Activated naive CD4-positive, alpha-beta T cell treated with anti-CD3 and anti-CD28 coated beads for 36 hours (primary cell): ENCODE measurements at regions not wholly inside any gene's neighbourhood (a gene's known extent, or its start where the extent isn't known, plus 50 kb on each side); places are given as distances from the start of the nearest gene placed in this dataset.

ENCODE experiments used
- CTCF ChIA-PET: fragments of 350-600 bp; sonication (Branson Sonifier 250); formaldehyde crosslinking; loops from one replicate; lab custom pipeline; 2021; ENCODE audit warnings: antibody characterized with exemption; lab: Charles Lee
- DNase-seq: peaks from one replicate; pipeline ENCODE4 v3.0.0-alpha.2; 2020
- H3K27ac Mint-ChIP-seq: one replicate; pipeline ENCODE4 v1.8.0; 2021; ENCODE audit warnings: mild to moderate bottlenecking, mixed read lengths
- H3K27me3 Mint-ChIP-seq: one replicate; pipeline ENCODE4 v1.8.0; 2021; ENCODE audit warnings: low read depth, mixed read lengths
- H3K36me3 Mint-ChIP-seq: one replicate; pipeline ENCODE4 v1.8.0; 2021; ENCODE audit warnings: low read depth, mixed read lengths
- H3K4me1 Mint-ChIP-seq: one replicate; pipeline ENCODE4 v1.8.0; 2021; ENCODE audit warnings: low read depth, mixed read lengths
- H3K4me3 Mint-ChIP-seq: one replicate; pipeline ENCODE4 v1.8.0; 2021; ENCODE audit warnings: mild to moderate bottlenecking, moderate library complexity, mixed read lengths
- H3K9me3 Mint-ChIP-seq: one replicate; pipeline ENCODE4 v1.8.0; 2021; ENCODE audit warnings: mixed read lengths
- intact Hi-C: fragments of 100-400 bp; cut with micrococcal nuclease; formaldehyde crosslinking; loops from one replicate; pipeline ENCODE4 v1.15.1; 2023

DNA sequence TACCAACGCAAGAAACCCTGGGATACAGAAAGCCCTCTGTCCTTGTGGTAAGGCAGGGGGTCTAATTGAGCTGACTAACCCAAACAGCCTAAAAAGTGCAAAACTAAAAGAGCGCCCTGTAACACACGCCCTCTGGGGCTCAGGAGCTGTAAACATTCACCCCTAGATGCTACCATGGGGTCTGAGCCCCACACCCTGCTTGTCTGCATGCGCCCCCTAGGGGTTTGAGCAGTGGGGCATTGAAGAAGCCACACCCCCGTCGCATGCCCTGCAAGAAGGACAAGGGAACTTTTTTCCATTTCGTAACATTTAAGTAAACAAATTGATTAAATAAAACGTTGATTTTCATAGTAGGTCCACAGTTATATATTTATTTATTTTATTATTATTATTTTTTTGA, 616.9 kb upstream of the MAN1A1 start:
- H3K27me3 Mint-ChIP-seq: no peaks in the 10 kb centered on the region
- peak; percentile 25 for DNase-seq
- CTCF ChIA-PET: no interaction called here
- H3K27ac Mint-ChIP-seq: no peak overlapping the region
- H3K9me3 Mint-ChIP-seq: no peaks in the 10 kb centered on the region
- no peak overlapping the region for H3K4me3 Mint-ChIP-seq
- intact Hi-C loops: no loop called here
- no peaks in the 10 kb centered on the region for H3K4me1 Mint-ChIP-seq
- H3K36me3 Mint-ChIP-seq: no peaks in the 10 kb centered on the region

DNA sequence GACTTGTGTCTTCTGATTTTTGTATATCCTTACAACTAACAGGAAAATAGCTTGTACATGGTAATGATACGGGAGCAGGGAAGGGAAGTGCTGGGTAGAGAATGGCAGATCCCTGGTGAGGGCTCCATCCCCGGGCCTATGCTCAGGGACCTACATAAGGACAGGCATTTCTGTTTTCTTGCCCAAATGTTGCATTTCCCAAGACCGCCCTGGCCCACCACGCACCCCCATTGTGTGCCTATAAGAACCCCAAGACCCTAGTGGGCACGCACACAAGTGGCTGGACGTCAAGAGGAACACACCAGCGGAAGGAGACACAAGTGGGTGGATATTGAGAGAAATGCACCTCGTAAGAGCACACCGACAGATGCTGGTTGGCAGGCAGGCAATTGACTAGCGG, 616.3 kb upstream of the MAN1A1 start:
- Mint-ChIP-seq H3K27ac (no peak overlapping the region), H3K4me3 (no peak overlapping the region), H3K27me3 (no peaks in the 10 kb centered on the region), H3K9me3 (no peaks in the 10 kb centered on the region), H3K36me3 (no peaks in the 10 kb centered on the region), H3K4me1 (no peaks in the 10 kb centered on the region)
- intact Hi-C loops: no loop called here
- CTCF ChIA-PET: interaction anchor here (0.9 kb wide), 1 partner anchor 569 kb away, joined by 3 read pairs; no protein-coding TSS in a partner anchor
- no peak for DNase-seq

DNA sequence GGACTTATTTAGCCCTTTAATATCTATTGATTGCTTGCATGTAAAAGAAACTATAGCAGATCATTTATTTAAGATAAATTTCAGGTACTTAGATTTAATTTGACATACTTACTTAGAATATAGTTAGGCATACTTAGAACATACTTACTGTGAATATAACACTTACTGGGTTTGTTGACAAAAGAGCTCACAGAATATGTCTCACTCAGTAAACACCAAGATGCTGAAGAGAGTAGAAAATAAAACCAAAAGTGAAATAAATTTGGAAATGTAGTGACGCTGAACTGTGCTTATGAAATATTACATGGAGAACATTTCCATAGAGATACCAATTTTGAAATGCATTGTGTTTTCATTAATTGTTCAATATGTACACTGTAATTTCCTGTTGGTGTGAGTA, 615.4 kb upstream of the MAN1A1 start:
- no peaks in the 10 kb centered on the region for H3K4me1 Mint-ChIP-seq
- no peak overlapping the region for H3K4me3 Mint-ChIP-seq
- intact Hi-C loops: no loop called here
- no peaks in the 10 kb centered on the region for H3K36me3 Mint-ChIP-seq
- no peak for DNase-seq
- no peaks in the 10 kb centered on the region for H3K9me3 Mint-ChIP-seq
- no peak overlapping the region for H3K27ac Mint-ChIP-seq
- no peaks in the 10 kb centered on the region for H3K27me3 Mint-ChIP-seq
- CTCF ChIA-PET: interaction anchor here (0.6 to 0.9 kb wide), 2 partner anchors 568 to 1075 kb away, joined by 3 read pairs; no protein-coding TSS in a partner anchor

DNA sequence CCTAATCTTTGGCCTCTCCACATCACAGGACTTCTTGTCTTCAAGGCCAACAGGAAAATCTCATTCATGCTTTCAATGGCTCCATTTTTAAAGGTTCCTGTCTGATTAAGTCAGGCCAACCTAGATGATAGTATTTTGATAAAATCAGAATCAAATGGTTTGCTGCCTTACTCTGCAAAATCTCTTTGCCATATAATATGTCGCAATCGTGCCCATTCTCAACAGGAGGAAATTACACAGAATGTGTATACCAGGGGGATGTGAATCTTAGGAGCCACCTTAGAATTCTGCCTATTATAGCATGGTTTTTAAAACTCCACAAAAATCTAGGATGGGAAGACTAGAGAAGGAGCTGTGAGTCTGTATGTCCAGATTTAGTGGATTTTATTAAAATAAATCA, 612.9 kb upstream of the MAN1A1 start:
- H3K4me3 Mint-ChIP-seq: no peak overlapping the region
- H3K27ac Mint-ChIP-seq: no peak overlapping the region
- CTCF ChIA-PET: no interaction called here
- no peaks in the 10 kb centered on the region for H3K36me3 Mint-ChIP-seq
- intact Hi-C loops: no loop called here
- H3K27me3 Mint-ChIP-seq: no peaks in the 10 kb centered on the region
- DNase-seq: no peak
- H3K4me1 Mint-ChIP-seq: no peaks in the 10 kb centered on the region
- no peaks in the 10 kb centered on the region for H3K9me3 Mint-ChIP-seq

DNA sequence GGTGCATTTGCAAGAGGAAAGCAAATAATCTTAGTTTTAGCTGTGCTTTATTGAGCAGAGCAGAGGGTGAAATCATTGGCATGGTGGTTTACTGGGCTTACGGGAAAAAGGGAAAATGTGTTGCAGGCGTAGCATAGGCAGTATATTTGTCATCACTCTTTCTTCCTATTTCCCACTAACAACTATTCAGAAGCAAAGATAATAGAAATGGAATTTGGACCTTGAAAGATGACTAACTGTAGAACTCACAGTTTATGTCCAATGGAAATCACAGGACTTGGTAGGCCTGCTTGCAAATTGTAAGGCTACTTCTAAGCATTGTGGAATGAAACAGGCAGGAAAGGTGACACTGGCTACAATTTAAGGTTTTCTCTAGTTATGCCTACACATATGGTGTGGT, 611.9 kb upstream of the MAN1A1 start:
- DNase-seq: no peak
- Mint-ChIP-seq H3K36me3 (no peaks in the 10 kb centered on the region), H3K4me3 (no peak overlapping the region), H3K9me3 (no peaks in the 10 kb centered on the region), H3K4me1 (no peaks in the 10 kb centered on the region), H3K27me3 (no peaks in the 10 kb centered on the region), H3K27ac (no peak overlapping the region)
- CTCF ChIA-PET: no interaction called here
- intact Hi-C loops: no loop called here

DNA sequence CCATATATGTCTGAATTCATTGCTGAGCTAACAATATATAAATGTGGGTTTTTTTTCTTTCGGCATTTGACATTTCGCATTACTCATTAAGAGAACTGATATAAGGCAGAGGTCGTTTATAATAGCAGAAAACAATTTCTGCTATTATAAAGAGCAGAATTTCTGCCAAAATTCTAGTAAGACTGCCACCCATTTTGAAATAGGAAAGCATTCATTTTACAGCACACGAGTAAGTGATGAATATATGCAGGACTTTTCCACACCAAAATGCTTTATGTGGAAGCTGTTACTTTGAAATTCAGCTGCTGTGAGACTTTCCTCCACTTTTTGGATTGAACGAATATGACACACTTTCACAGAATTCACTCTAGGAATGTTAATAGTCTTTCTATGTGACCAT, 610.9 kb upstream of the MAN1A1 start:
- CTCF ChIA-PET: no interaction called here
- no peaks in the 10 kb centered on the region for H3K9me3 Mint-ChIP-seq
- no peaks in the 10 kb centered on the region for H3K27me3 Mint-ChIP-seq
- H3K27ac Mint-ChIP-seq: no peak overlapping the region
- no peaks in the 10 kb centered on the region for H3K4me1 Mint-ChIP-seq
- no peaks in the 10 kb centered on the region for H3K36me3 Mint-ChIP-seq
- DNase-seq: no peak
- H3K4me3 Mint-ChIP-seq: no peak overlapping the region
- intact Hi-C loops: no loop called here

DNA sequence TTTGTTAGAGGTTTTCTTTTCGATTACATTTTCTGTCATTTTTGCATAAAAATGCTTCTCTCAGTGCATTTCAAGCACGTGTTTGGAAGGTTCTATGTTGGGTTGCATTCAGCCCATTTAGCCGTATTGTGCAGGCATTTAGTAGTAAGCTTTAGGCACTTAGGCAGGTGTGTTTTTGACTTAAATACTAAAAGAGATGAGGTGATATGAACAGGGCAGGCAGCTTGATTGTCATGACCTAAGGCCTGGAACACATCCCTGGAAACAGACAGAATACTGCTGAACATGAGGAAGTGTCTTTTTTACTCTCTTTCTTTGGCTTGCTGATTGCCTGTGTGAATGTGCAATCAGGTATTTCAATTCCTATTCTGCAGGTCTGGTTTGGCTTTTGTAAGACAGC, 610.5 kb upstream of the MAN1A1 start:
- CTCF ChIA-PET: no interaction called here
- H3K27ac Mint-ChIP-seq: no peak overlapping the region
- H3K27me3 Mint-ChIP-seq: no peaks in the 10 kb centered on the region
- no peaks in the 10 kb centered on the region for H3K9me3 Mint-ChIP-seq
- intact Hi-C loops: no loop called here
- DNase-seq: no peak
- no peaks in the 10 kb centered on the region for H3K4me1 Mint-ChIP-seq
- H3K36me3 Mint-ChIP-seq: no peaks in the 10 kb centered on the region
- no peak overlapping the region for H3K4me3 Mint-ChIP-seq

DNA sequence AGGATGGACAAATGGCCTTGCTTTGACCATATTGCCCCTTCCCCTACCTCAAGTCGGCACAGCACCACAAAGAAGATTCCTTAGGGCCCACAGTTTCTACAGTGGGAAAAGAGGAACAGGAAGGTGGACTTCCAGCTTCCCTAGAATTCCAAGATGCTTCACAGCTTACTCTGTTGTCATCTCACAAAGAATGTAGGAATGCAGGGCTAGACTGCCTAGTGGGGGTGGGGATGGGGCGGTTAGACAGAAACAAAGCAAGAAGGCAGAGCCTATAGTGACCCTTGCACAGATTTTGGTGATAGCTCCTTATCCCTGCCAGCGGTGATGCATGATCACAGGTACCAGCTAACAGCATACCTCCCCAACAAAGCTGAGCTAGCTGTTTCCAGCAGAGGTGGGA, 607.6 kb upstream of the MAN1A1 start:
- Mint-ChIP-seq H3K4me1 (no peaks in the 10 kb centered on the region), H3K27me3 (no peaks in the 10 kb centered on the region), H3K27ac (no peak overlapping the region), H3K9me3 (peaks cover 1% of the 10 kb centered on the region), H3K4me3 (no peak overlapping the region), H3K36me3 (no peaks in the 10 kb centered on the region)
- intact Hi-C loops: no loop called here
- DNase-seq: no peak
- CTCF ChIA-PET: no interaction called here

DNA sequence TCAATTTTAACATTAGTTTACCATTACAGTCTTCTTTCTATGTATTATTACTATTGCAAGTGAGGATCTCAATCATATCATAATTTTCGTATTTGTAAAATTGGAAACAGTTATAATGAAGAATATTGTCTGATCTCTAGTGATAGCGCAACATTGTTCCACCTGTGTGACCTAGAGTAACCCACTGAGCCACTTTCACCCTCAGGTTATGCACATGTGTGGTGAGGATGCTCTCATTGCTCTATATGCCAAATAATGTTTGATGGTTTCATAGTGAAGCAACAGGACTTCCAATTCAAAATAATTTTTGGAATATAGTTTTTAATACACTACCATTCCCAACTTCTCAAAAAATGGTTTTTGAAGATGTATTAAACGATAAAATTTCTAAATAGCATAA, 603.1 kb upstream of the MAN1A1 start:
- intact Hi-C loops: no loop called here
- DNase-seq: no peak
- peaks cover 1% of the 10 kb centered on the region for H3K9me3 Mint-ChIP-seq
- H3K27ac Mint-ChIP-seq: no peak overlapping the region
- H3K4me1 Mint-ChIP-seq: no peaks in the 10 kb centered on the region
- no peaks in the 10 kb centered on the region for H3K27me3 Mint-ChIP-seq
- CTCF ChIA-PET: no interaction called here
- H3K4me3 Mint-ChIP-seq: no peak overlapping the region
- no peaks in the 10 kb centered on the region for H3K36me3 Mint-ChIP-seq

DNA sequence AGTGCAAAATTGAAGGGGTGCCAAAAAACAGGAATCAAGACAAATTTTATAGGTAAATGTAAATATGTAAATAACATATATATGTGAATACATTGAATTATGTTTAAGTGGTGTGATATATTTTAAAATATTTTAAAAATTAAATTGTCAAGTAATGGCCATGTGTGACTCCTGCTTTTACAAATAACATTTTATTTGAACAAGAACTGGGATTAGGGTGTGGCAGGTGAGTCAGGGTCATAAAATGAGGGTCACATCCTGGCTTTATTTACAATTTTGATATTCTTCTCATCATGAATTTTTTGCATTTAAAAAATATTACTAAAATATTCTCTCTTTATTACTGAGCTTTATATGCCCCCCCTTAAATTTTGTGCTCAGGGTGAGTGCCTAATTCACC, 601.1 kb upstream of the MAN1A1 start:
- Mint-ChIP-seq H3K27ac (no peak overlapping the region), H3K27me3 (peaks cover 2% of the 10 kb centered on the region), H3K36me3 (no peaks in the 10 kb centered on the region), H3K9me3 (peaks cover 1% of the 10 kb centered on the region), H3K4me3 (no peak overlapping the region), H3K4me1 (no peaks in the 10 kb centered on the region)
- CTCF ChIA-PET: interaction anchor here (0.6 kb wide), 1 partner anchor 802 kb away, joined by 3 read pairs; no protein-coding TSS in a partner anchor
- DNase-seq: no peak
- intact Hi-C loops: no loop called here

DNA sequence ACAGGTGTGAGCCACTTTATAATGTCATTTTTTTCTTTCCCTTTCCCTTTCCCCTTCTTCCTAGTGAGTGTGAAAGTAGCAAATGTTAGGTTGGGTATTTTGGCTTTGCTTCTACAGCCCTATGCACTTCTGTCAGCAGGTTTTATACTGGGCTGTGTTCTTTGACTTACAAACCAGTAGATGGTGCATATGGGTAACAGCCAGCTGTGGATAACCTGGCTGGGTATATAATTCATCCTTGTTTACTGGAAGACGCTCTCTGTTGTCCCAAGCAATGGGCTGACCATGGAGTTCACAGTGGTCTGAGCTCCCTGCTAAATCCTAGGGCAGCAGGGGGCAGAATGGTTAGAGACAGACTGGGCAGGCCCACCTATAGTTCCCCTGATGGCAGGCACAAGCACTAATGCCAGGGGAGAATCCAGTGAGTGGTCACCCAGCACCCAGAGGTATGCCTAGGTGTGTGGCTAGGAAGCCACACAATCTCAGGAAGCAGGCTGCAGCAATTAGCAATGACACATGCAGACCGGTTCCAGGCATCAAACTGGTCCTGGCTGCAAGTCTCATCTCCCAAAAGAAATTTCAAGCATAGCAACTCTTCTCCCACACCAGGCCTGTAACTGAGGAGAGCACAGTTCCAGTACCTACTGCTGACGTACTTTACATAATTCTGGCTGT, 592.7 kb upstream of the MAN1A1 start:
- Mint-ChIP-seq H3K27me3 (peaks cover 9% of the 10 kb centered on the region), H3K9me3 (peaks cover 2% of the 10 kb centered on the region)
- CTCF ChIA-PET: no interaction called here

DNA sequence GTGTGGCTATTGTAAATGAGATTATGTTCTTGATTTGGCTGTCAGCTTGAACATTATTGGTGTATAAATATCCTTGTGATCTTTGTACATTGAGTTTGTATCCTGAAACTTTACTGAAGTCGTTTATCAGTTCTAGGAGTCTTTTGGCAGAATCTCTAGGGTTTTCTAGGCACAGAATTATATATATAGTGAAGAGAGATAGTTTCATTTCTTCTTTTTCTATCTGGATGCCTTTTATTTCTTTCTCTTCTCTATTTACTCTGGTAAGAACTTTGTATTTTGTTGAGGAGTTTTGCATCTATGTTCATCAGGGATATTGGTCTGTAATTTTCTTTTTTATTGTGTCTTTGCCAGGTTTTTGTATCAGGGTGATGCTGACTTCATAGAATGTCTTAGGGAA, 589.2 kb upstream of the MAN1A1 start:
- intact Hi-C loops: no loop called here
- peaks cover 2% of the 10 kb centered on the region for H3K9me3 Mint-ChIP-seq
- H3K27me3 Mint-ChIP-seq: peaks cover 2% of the 10 kb centered on the region
- H3K4me1 Mint-ChIP-seq: no peaks in the 10 kb centered on the region
- no peaks in the 10 kb centered on the region for H3K36me3 Mint-ChIP-seq
- no peak overlapping the region for H3K27ac Mint-ChIP-seq
- DNase-seq: no peak
- CTCF ChIA-PET: no interaction called here
- no peak overlapping the region for H3K4me3 Mint-ChIP-seq

More for the DNA sequence above, 592.7 kb upstream of the MAN1A1 start:
- no peak overlapping the region for H3K27ac Mint-ChIP-seq
- intact Hi-C loops: no loop called here
- H3K4me3 Mint-ChIP-seq: no peak overlapping the region
- H3K36me3 Mint-ChIP-seq: no peaks in the 10 kb centered on the region
- H3K4me1 Mint-ChIP-seq: no peaks in the 10 kb centered on the region
- no peak for DNase-seq

DNA sequence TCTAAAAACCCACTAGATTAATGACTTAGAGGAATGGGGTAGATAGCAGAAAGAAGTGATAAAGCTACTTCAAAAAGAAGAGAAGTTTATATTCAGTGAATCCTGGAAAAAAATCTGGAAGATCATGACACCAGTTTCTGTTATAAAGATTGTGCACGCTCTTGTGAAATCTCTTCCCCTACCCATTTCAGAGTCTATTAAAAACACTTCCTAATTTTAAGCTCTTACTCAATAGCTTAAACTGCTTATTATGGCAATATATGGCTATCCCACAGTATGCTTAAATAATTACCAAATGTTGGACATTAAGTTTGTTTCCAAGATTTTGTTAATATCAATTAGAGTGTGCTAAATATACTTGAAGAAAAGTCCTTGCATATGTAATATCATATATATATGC, 585.3 kb upstream of the MAN1A1 start:
- no peaks in the 10 kb centered on the region for H3K27me3 Mint-ChIP-seq
- no peak overlapping the region for H3K27ac Mint-ChIP-seq
- H3K9me3 Mint-ChIP-seq: peaks cover 2% of the 10 kb centered on the region
- H3K4me3 Mint-ChIP-seq: no peak overlapping the region
- DNase-seq: no peak
- CTCF ChIA-PET: no interaction called here
- intact Hi-C loops: no loop called here
- no peaks in the 10 kb centered on the region for H3K36me3 Mint-ChIP-seq
- H3K4me1 Mint-ChIP-seq: no peaks in the 10 kb centered on the region
